ENCODE measurements at regions not wholly inside any gene's neighbourhood (a gene's known extent, or its start where the extent isn't known, plus 50 kb on each side); places are given as distances from the start of the nearest gene placed in this dataset.

DNA sequence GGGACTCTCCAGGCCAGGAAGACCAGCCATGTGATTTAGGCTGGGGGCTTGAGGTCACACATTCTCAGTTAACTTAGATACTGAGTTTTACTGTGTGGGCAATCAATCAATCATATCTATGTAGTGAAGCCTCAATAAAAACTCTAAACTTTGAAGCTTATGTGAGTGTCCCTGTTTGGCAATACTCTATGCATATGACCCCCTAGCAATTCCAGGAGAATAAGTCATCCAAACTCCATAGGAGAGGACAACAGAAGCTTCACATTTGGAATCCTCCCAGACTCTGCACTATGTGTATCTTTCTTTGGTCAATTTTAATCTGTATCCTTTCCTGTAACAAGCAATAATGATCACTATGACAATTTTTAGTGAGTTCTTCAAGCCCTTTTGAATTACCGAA is 216.8 kb upstream of the RGMB start:
- H3K27me3 ChIP-seq (ENCODE audit: insufficient read depth, low read depth, low read length): no peaks in the 10 kb centered on the region
- no peak overlapping the region for H2AFZ ChIP-seq (ENCODE audit: low read depth, low read length)
- no peaks in the 10 kb centered on the region for H3F3A ChIP-seq (ENCODE audit: insufficient read depth, low read length, poor library complexity, severe bottlenecking)
- no peak overlapping the region for H3K27ac ChIP-seq (ENCODE audit: low read length)
- no peak overlapping the region for H3K4me2 ChIP-seq (ENCODE audit: low read length)
- H3K36me3 ChIP-seq (ENCODE audit: insufficient read depth, low read length): no peaks in the 10 kb centered on the region
- no peak overlapping the region for H3K9ac ChIP-seq (ENCODE audit: low read length)
- TF ChIP-seq SMC3 (conservative IDR thresholded peaks at IDR 0.05; ENCODE audit: poor library complexity) (no peak), POLR2AphosphoS5 (IDR thresholded peaks at IDR 0.05) (no peak), EP300 (conservative IDR thresholded peaks at IDR 0.05; ENCODE audit: poor library complexity, severe bottlenecking) (no peak), TAF1 (IDR thresholded peaks at IDR 0.05; ENCODE audit: low read depth) (no peak), MXI1 (conservative IDR thresholded peaks at IDR 0.05; ENCODE audit: poor library complexity, severe bottlenecking) (no peak), RAD21 (conservative IDR thresholded peaks at IDR 0.05) (no peak), EZH2 (IDR thresholded peaks at IDR 0.05; ENCODE audit: borderline replicate concordance, insufficient read depth, low read length, poor library complexity, severe bottlenecking) (no peak)
- TF ChIP-seq, protein P1, sequence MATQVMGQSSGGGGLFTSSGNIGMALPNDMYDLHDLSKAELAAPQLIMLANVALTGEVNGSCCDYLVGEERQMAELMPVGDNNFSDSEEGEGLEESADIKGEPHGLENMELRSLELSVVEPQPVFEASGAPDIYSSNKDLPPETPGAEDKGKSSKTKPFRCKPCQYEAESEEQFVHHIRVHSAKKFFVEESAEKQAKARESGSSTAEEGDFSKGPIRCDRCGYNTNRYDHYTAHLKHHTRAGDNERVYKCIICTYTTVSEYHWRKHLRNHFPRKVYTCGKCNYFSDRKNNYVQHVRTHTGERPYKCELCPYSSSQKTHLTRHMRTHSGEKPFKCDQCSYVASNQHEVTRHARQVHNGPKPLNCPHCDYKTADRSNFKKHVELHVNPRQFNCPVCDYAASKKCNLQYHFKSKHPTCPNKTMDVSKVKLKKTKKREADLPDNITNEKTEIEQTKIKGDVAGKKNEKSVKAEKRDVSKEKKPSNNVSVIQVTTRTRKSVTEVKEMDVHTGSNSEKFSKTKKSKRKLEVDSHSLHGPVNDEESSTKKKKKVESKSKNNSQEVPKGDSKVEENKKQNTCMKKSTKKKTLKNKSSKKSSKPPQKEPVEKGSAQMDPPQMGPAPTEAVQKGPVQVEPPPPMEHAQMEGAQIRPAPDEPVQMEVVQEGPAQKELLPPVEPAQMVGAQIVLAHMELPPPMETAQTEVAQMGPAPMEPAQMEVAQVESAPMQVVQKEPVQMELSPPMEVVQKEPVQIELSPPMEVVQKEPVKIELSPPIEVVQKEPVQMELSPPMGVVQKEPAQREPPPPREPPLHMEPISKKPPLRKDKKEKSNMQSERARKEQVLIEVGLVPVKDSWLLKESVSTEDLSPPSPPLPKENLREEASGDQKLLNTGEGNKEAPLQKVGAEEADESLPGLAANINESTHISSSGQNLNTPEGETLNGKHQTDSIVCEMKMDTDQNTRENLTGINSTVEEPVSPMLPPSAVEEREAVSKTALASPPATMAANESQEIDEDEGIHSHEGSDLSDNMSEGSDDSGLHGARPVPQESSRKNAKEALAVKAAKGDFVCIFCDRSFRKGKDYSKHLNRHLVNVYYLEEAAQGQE (IDR thresholded peaks at IDR 0.05; ENCODE audit: borderline replicate concordance): no peak
- TF ChIP-seq, protein P2, sequence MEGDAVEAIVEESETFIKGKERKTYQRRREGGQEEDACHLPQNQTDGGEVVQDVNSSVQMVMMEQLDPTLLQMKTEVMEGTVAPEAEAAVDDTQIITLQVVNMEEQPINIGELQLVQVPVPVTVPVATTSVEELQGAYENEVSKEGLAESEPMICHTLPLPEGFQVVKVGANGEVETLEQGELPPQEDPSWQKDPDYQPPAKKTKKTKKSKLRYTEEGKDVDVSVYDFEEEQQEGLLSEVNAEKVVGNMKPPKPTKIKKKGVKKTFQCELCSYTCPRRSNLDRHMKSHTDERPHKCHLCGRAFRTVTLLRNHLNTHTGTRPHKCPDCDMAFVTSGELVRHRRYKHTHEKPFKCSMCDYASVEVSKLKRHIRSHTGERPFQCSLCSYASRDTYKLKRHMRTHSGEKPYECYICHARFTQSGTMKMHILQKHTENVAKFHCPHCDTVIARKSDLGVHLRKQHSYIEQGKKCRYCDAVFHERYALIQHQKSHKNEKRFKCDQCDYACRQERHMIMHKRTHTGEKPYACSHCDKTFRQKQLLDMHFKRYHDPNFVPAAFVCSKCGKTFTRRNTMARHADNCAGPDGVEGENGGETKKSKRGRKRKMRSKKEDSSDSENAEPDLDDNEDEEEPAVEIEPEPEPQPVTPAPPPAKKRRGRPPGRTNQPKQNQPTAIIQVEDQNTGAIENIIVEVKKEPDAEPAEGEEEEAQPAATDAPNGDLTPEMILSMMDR (IDR thresholded peaks at IDR 0.05; ENCODE audit: poor library complexity, severe bottlenecking): no peak
- no peaks in the 10 kb centered on the region for H3K9me2 ChIP-seq (ENCODE audit: insufficient read depth, low read length)
- H4K20me1 ChIP-seq (ENCODE audit: insufficient read depth): no peaks in the 10 kb centered on the region
- H3K9me3 ChIP-seq (ENCODE audit: low read length): no peaks in the 10 kb centered on the region
- H3K4me3 ChIP-seq (ENCODE audit: low read length): no peak overlapping the region
- H3K79me2 ChIP-seq (replicated peaks; ENCODE audit: insufficient read depth, low read length): no peaks in the 10 kb centered on the region

DNA sequence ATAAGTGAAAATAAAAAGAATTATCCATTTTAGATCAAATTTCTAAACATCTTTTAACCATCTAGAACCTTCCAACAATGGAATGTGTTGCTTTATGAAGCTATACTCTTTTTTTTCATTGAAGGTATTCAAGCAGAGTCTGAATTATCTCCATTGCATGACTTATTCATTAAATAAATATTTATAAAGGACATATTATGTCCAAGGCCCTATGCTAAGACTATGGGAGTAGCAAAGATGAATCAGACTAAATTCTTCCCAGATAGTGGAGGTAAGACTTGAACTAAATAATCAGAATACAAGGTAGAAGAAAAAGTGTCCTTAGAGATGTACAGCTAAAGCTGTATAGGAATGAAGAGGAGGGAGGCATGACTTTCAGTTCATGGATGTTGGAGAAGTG is 215.5 kb upstream of the RGMB start:
- Histone ChIP-seq H3K9ac (ENCODE audit: low read length) (no peak overlapping the region), H3F3A (ENCODE audit: insufficient read depth, low read length, poor library complexity, severe bottlenecking) (no peaks in the 10 kb centered on the region), H3K4me2 (ENCODE audit: low read length) (no peak overlapping the region), H3K9me3 (ENCODE audit: low read length) (no peaks in the 10 kb centered on the region), H3K4me3 (ENCODE audit: low read length) (no peak overlapping the region), H3K79me2 (replicated peaks; ENCODE audit: insufficient read depth, low read length) (no peaks in the 10 kb centered on the region), H4K20me1 (ENCODE audit: insufficient read depth) (no peaks in the 10 kb centered on the region), H3K36me3 (ENCODE audit: insufficient read depth, low read length) (no peaks in the 10 kb centered on the region), H3K27me3 (ENCODE audit: insufficient read depth, low read depth, low read length) (no peaks in the 10 kb centered on the region), H2AFZ (ENCODE audit: low read depth, low read length) (no peak overlapping the region), H3K27ac (ENCODE audit: low read length) (no peak overlapping the region), H3K9me2 (ENCODE audit: insufficient read depth, low read length) (no peaks in the 10 kb centered on the region)
- TF ChIP-seq MXI1 (conservative IDR thresholded peaks at IDR 0.05; ENCODE audit: poor library complexity, severe bottlenecking): no peak
- TF ChIP-seq, protein P1 (IDR thresholded peaks at IDR 0.05; ENCODE audit: borderline replicate concordance): no peak
